Common myeloid progenitor, CD34-positive (primary cell): ENCODE measurements at regions not wholly inside any gene's neighbourhood (a gene's known extent, or its start where the extent isn't known, plus 50 kb on each side); places are given as distances from the start of the nearest gene placed in this dataset.

Source experiments
- CTCF ChIA-PET: fragments of 350-600 bp; sonication (Branson Sonifier 250); formaldehyde crosslinking; loops from one replicate; lab custom pipeline; 2021; ENCODE audit warnings: antibody characterized with exemption; lab: Charles Lee
- POLR2A ChIA-PET: fragments of 350-600 bp; sonication (Branson Sonifier 250); formaldehyde crosslinking; loops from one replicate; lab custom pipeline; 2021; ENCODE audit warnings: antibody characterized with exemption; lab: Charles Lee
- DNase-seq, 3 donors: peaks; one replicate each; pipeline versions ENCODE4 v3.0.0 to v3.0.0-alpha.2; 2013
- H3K27ac ChIP-seq, 2 experiments: 1 replicate in 1 of 2; 2 replicates in 1 of 2; pipeline ENCODE4 v1.7.0; 2013; ENCODE audit warnings: inconsistent platforms in 2 of 2, low read length in 2 of 2, mild to moderate bottlenecking in 2 of 2, low read depth in 1 of 2, moderate library complexity in 1 of 2; ENCODE audit not compliant: severe bottlenecking in 2 of 2, insufficient read depth in 1 of 2, poor library complexity in 1 of 2
- H3K27me3 ChIP-seq, 5 experiments: replicated peaks in 2 of 5; 1 replicate in 3 of 5; 2 replicates in 2 of 5; pipeline versions ENCODE4 v1.6.1 to v1.7.0; 2013; ENCODE audit warnings: low read length in 4 of 5, mild to moderate bottlenecking in 2 of 5, moderate library complexity in 2 of 5, inconsistent platforms in 1 of 5; ENCODE audit not compliant: insufficient read depth in 5 of 5, control insufficient read depth in 4 of 5
- H3K36me3 ChIP-seq, 4 experiments: 1 replicate in 2 of 4; 2 replicates in 2 of 4; pipeline versions ENCODE4 v1.6.1 to v1.7.0; 2013; ENCODE audit warnings: low read length in 3 of 4, control low read depth in 1 of 4, mild to moderate bottlenecking in 1 of 4; ENCODE audit not compliant: control insufficient read depth in 4 of 4, insufficient read depth in 4 of 4
- H3K4me1 ChIP-seq, 4 experiments: 1 replicate in 3 of 4; 2 replicates in 1 of 4; pipeline versions ENCODE4 v1.6.1 to v1.7.1; 2013; ENCODE audit warnings: low read length in 3 of 4, mild to moderate bottlenecking in 3 of 4, control low read depth in 1 of 4, inconsistent platforms in 1 of 4, moderate library complexity in 1 of 4; ENCODE audit not compliant: control insufficient read depth in 4 of 4, insufficient read depth in 4 of 4; ENCODE audit errors: control extremely low read depth in 1 of 4
- H3K4me3 ChIP-seq, 7 experiments: 1 replicate in 4 of 7; 2 replicates in 3 of 7; pipeline versions ENCODE4 v1.5.1 to v1.7.0; 2013; ENCODE audit warnings: mild to moderate bottlenecking in 7 of 7, low read length in 6 of 7, moderate library complexity in 6 of 7, inconsistent platforms in 2 of 7, low read depth in 2 of 7, control low read depth in 1 of 7; ENCODE audit not compliant: insufficient read depth in 4 of 7, control insufficient read depth in 1 of 7; ENCODE audit errors: extremely low read depth in 1 of 7
- H3K9me3 ChIP-seq, 5 experiments: 1 replicate in 4 of 5; 2 replicates in 1 of 5; pipeline versions ENCODE4 v1.6.1 to v1.7.1; 2013; ENCODE audit warnings: low read length in 4 of 5, mild to moderate bottlenecking in 2 of 5, inconsistent platforms in 1 of 5, low read depth in 1 of 5, moderate library complexity in 1 of 5; ENCODE audit not compliant: control insufficient read depth in 4 of 5, insufficient read depth in 2 of 5; ENCODE audit errors: control extremely low read depth in 1 of 5
- WGBS: methylation state at CpG from one replicate; pipeline ENCODE4 v1.1.5; 2013; ENCODE audit not compliant: insufficient coverage; 5-methylcytosine and 5-hydroxymethylcytosine counted together

DNA sequence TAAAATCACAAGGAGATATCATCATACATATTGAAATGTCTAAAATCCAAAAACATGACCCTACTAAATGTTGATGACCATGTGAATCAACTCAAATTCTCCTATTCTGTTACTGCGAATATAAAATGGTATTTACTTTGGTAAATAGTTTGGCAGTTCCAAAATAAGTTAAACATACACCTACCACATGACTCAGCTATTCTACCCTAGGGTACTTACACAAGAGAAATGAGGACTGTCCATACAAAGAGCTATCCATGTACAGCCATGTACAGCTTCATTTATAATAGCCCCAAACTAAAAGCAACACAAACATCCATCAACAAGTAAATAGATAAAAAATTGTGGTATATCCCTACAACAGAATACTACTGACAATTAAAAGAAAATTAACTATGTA, 346.1 kb upstream of the TENM4 start:
- no peaks in the 10 kb centered on the region for H3K36me3 ChIP-seq
- WGBS, result no CpG with 5 or more reads among the region's 1 CpG

DNA sequence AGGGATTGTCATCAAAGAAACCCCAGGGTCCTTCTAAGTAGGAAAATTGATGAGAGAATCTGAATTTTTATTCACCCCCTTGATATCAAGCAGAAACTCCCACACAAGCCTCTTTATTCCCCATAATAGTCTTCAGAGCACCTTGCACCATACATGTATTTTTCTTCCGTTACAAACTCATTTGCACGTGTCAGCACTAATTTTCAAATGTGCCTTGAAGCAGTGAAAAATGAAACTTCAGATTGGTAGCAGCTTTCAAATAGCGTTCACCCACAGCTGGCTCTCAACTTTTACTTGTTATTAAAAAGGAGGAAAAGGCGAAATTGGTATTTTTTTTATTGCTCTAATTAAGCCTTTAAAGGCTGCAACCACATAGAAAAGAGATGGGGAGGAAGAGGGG, 343.0 kb upstream of the TENM4 start:
- H3K4me3 ChIP-seq, result no peak overlapping the region
- DNase-seq, result no peak
- CTCF ChIA-PET, result no interaction called here
- POLR2A ChIA-PET, result no interaction called here
- H3K9me3 ChIP-seq, result no peaks in the 10 kb centered on the region
- WGBS, result 81% methylated on average over 3 of the region's 4 CpGs
- H3K27me3 ChIP-seq, result no peaks in the 10 kb centered on the region
- H3K36me3 ChIP-seq, result no peaks in the 10 kb centered on the region
- H3K27ac ChIP-seq, result no peak overlapping the region
- H3K4me1 ChIP-seq, result no peaks in the 10 kb centered on the region

More for the DNA sequence above, 346.1 kb upstream of the TENM4 start:
- ChIA-PET POLR2A (no interaction called here), CTCF (no interaction called here)
- Histone ChIP-seq H3K27ac (no peak overlapping the region), H3K9me3 (no peaks in the 10 kb centered on the region), H3K27me3 (no peaks in the 10 kb centered on the region), H3K4me1 (no peaks in the 10 kb centered on the region), H3K4me3 (no peak overlapping the region)
- no peak for DNase-seq

DNA sequence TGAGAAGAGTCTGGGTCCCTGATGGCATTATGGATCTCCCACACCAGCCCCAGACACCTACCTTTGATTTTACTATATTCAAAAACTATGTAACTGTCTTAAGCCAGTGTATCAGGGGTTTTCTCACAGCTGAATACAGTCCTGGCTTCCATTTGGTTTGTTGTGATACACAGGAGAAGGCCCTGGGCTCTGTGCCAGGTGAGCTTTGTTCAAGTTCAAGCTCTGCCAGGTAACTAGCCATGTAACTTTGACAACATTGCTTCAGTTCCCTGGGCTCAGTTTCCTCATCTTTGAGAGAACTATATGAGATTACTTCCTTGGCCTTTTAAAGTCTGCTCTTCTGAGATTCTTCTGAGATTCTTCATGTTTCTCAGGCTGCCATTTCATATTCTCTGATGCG, 327.5 kb upstream of the TENM4 start:
- CTCF ChIA-PET, result no interaction called here
- Histone ChIP-seq H3K27ac (no peak overlapping the region), H3K36me3 (no peaks in the 10 kb centered on the region), H3K4me1 (no peaks in the 10 kb centered on the region), H3K9me3 (no peaks in the 10 kb centered on the region), H3K27me3 (no peaks in the 10 kb centered on the region), H3K4me3 (no peak overlapping the region)
- no peak for DNase-seq
- 0% methylated on average over 1 of the region's 1 CpG for WGBS
- POLR2A ChIA-PET, result no interaction called here

- H3K36me3 ChIP-seq, result no peaks in the 10 kb centered on the region
- POLR2A ChIA-PET, result no interaction called here
- no peaks in the 10 kb centered on the region for H3K27me3 ChIP-seq
- no peak overlapping the region for H3K4me3 ChIP-seq
- no peak for DNase-seq
- CTCF ChIA-PET, result no interaction called here
- no peak overlapping the region for H3K27ac ChIP-seq
- no peaks in the 10 kb centered on the region for H3K4me1 ChIP-seq
- WGBS, result 17% methylated on average over 1 of the region's 3 CpGs
- peaks cover 0 to 2% (median 0%) of the 10 kb centered on the region in 5 experiments for H3K9me3 ChIP-seq
Measured at GRCh38 chr11:79762279-79762921, 321.6 kb upstream of the TENM4 start.

GRCh38 chr11:79758325-79758724, 317.5 kb upstream of the TENM4 start:
- no peaks in the 10 kb centered on the region for H3K36me3 ChIP-seq
- no peaks in the 10 kb centered on the region for H3K27me3 ChIP-seq
- ChIA-PET CTCF (no interaction called here), POLR2A (no interaction called here)
- no peak overlapping the region for H3K4me3 ChIP-seq
- DNase-seq, result no peak
- H3K4me1 ChIP-seq, result no peaks in the 10 kb centered on the region
- H3K27ac ChIP-seq, result no peak overlapping the region
- WGBS, result no CpG with 5 or more reads among the region's 2 CpGs
- peaks cover 0 to 2% (median 0%) of the 10 kb centered on the region in 5 experiments for H3K9me3 ChIP-seq

DNA sequence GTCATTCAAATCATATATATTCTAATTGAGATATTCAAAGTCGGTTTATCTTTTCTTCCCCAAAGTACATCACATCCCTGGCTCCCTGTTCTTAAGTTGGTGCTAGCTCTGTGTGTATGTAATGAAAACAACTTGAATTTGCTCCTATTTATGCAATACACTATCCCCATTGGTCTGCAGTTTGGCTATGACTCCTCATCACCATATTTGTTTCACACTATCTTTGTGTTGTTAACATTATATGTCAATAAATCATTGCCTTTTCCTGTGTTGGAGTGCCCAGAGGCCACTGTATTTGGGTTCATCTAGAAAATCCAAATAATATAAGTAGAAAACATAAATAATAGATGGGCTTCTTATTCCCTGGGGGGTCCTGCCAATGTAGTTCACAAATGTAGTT, 306.6 kb upstream of the TENM4 start:
- Histone ChIP-seq H3K27me3 (no peaks in the 10 kb centered on the region), H3K4me3 (no peak overlapping the region), H3K27ac (no peak overlapping the region), H3K9me3 (no peaks in the 10 kb centered on the region), H3K4me1 (no peaks in the 10 kb centered on the region), H3K36me3 (no peaks in the 10 kb centered on the region)
- WGBS, result no CpG with 5 or more reads among the region's 1 CpG
- CTCF ChIA-PET, result no interaction called here
- POLR2A ChIA-PET, result no interaction called here
- DNase-seq, result no peak

GRCh38 chr11:79744941-79745340, 304.1 kb upstream of the TENM4 start:
- no peaks in the 10 kb centered on the region for H3K4me1 ChIP-seq
- H3K27ac ChIP-seq, result no peak overlapping the region
- no peaks in the 10 kb centered on the region for H3K27me3 ChIP-seq
- H3K4me3 ChIP-seq, result no peak overlapping the region
- no peaks in the 10 kb centered on the region for H3K36me3 ChIP-seq
- H3K9me3 ChIP-seq, result no peaks in the 10 kb centered on the region
- DNase-seq, result no peak
- ChIA-PET CTCF (no interaction called here), POLR2A (no interaction called here)
